NT2/D1 (cell line): ENCODE measurements at regions not wholly inside any gene's neighbourhood (a gene's known extent, or its start where the extent isn't known, plus 50 kb on each side); places are given as distances from the start of the nearest gene placed in this dataset.
"Not testable (repeated sequence)": the region's sequence is repeated elsewhere in the genome, so short reads cannot be mapped to it uniquely, and the experiment has no call there.

Experiments
- DNase-seq: peaks from one replicate; pipeline ENCODE4 v3.0.0-alpha.2; 2011; ENCODE audit warnings: low read depth, low spot score
- H3K27me3 ChIP-seq: 2 replicates; pipeline ENCODE4 v1.6.0; 2011; ENCODE audit warnings: mild to moderate bottlenecking; ENCODE audit not compliant: insufficient read length, insufficient read depth
- H3K36me3 ChIP-seq: 2 replicates; pipeline ENCODE4 v1.6.1; 2011; ENCODE audit warnings: mild to moderate bottlenecking, low read length, mixed read lengths; ENCODE audit not compliant: insufficient read depth, insufficient read length
- H3K4me1 ChIP-seq: 2 replicates; pipeline ENCODE4 v1.5.1; 2011; ENCODE audit not compliant: insufficient read depth, insufficient read length
- H3K4me3 ChIP-seq: 2 replicates; pipeline ENCODE4 v1.5.1; 2011; ENCODE audit warnings: low read depth; ENCODE audit not compliant: insufficient read length
- H3K9ac ChIP-seq: 2 replicates; pipeline ENCODE4 v1.6.0; 2011; ENCODE audit warnings: low read depth; ENCODE audit not compliant: insufficient read length
- H3K9me3 ChIP-seq: 2 replicates; pipeline ENCODE4 v1.5.1; 2011; ENCODE audit warnings: mild to moderate bottlenecking, low read length; ENCODE audit not compliant: insufficient read depth
- SUZ12 ChIP-seq: IDR thresholded peaks from 2 replicates; pipeline ENCODE4 v1.6.1; 2011; ENCODE audit not compliant: insufficient read length, insufficient read depth; ENCODE audit errors: extremely low read depth
- YY1 ChIP-seq: IDR thresholded peaks from 2 replicates; pipeline ENCODE4 v1.6.1; 2011; ENCODE audit not compliant: insufficient read length, insufficient read depth
- ZNF274 ChIP-seq: IDR thresholded peaks from 2 replicates; pipeline ENCODE4 v1.6.1; 2011; ENCODE audit warnings: mild to moderate bottlenecking, low read depth, low read length

DNA sequence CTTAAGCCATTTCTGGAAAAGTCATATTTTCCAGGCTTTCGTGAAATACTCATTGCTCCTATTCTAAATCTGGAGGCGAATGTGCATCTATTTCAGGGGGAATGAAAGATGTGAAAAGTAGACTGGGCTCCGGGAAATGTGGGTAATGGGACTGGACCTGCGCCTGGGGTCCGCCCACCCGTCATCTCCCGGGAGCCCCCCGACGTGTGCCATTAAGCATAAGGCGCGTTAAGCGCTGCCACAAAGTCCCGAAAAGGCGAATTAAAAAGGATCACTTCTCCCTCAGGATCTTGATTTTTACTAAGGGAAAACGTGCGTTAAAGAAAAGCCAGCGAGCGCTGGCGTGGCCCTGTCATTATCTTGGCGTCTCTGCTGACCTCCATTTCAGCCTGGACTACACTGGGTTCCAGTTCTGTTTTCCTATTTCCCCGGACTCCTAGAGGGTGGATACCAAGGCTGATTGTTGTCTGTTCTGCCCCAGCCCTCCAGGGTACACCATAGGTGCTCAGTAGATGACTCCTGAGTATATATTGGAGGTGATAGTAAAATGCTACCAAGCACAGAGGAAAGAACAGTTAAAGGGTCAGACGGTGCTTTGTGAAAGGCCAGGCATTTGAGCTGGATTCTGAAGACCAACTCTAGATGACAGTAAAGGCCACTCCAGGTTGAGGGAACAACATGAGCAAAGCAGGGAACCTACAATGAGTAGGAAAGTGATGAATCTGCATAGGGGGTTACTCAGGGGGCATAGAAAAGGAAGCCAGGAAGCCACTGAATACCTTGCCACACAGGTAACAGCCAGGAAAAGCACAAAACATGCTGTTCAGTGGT, 89.2 kb upstream of the ARID1B start:
- no peaks in the 10 kb centered on the region for H3K4me1 ChIP-seq

DNA sequence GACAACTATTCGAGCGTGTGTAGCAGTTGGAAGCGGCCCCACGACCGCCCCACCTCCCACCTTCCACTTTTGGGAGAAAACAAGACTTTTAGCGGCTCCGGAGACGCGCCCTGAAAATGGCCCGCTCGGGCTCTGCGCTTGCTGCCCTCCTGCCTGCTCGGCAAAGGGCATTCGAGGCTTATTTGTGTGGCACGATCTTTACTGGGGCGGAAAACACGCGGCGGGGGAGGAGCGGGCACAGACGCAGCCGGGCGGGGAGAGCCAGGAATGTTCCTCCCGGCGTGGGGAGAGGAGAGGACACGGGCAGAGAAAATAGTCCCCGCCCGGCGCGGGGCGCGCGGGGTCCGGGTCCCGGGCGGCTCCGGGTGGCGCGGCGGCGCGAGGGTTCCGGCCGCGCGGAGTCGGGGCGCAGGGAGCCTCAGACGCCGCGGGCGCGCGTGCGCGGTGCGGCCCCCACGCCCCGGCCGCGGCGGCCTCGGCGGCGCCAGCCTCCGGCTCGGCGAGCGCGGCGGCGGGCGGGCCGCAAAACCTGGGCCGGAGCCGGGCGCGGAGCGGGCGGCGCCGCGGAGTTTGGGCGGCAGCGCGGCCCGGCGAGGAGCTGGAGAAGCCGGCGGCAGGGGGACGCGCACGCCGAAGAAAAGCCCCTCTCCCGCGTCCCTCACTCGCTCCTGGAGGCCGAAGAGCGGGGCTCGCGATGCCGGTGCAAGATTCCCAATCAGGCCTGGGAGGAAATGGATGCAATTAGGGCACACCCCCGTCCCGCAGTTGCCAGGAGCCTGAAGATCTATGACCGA, 90.0 kb upstream of the ARID1B start:
- Histone ChIP-seq H3K4me1 (no peaks in the 10 kb centered on the region), H3K9ac (peak overlapping the region; percentile 86), H3K36me3 (no peaks in the 10 kb centered on the region), H3K9me3 (no peaks in the 10 kb centered on the region), H3K4me3 (peak overlapping the region; percentile 66), H3K27me3 (no peaks in the 10 kb centered on the region)
- DNase-seq, result peak; percentile 20
- TF ChIP-seq SUZ12 (no peak), YY1 (no peak), ZNF274 (no peak)

More for the DNA sequence above, 89.2 kb upstream of the ARID1B start:
- Histone ChIP-seq H3K27me3 (no peaks in the 10 kb centered on the region), H3K9ac (peak overlapping the region; percentile 76), H3K9me3 (no peaks in the 10 kb centered on the region), H3K4me3 (peak overlapping the region; percentile 62), H3K36me3 (no peaks in the 10 kb centered on the region)
- TF ChIP-seq YY1 (no peak), SUZ12 (no peak), ZNF274 (no peak)
- peak; percentile 1 for DNase-seq

DNA sequence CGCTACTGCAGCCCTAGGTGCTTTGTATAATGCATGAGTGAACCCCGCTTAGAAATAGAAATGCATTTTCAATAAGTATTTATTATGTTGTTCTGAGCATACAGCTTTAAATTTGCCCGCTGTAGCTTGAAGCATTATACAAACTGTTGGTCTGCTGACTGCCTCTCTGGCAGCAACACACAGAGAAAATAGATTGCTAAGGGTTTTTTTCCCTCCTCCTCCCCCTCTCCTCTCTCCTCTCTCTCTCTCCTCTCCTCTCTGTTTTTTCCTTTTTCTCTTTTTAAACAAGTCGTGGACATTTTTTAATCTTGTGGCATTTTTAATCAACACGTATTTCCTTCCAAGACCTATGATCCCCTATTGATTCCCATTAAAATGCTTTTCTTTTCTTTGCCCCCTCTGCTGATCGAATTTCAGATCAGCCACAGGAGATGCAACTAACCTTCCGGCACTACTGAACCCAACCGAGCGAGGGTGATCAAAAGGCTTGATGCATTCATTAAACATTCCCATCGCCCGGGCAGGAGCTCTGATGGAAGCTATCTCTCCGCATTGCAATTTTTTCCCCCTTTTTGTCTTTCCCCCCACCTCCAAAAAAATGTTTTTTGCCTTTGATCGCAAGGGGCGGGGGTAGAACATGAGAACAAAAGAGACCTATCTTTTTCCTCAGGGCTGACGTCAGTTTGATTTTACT, 90.7 kb upstream of the ARID1B start:
- DNase-seq, result peak; percentile 23
- no peak for TF ChIP-seq SUZ12
- no peak for TF ChIP-seq ZNF274
- no peak for TF ChIP-seq YY1
- Histone ChIP-seq H3K36me3 (no peaks in the 10 kb centered on the region), H3K4me3 (peak overlapping the region; percentile 66), H3K4me1 (no peaks in the 10 kb centered on the region), H3K27me3 (no peaks in the 10 kb centered on the region), H3K9ac (peak overlapping the region; percentile 86), H3K9me3 (no peaks in the 10 kb centered on the region)

DNA sequence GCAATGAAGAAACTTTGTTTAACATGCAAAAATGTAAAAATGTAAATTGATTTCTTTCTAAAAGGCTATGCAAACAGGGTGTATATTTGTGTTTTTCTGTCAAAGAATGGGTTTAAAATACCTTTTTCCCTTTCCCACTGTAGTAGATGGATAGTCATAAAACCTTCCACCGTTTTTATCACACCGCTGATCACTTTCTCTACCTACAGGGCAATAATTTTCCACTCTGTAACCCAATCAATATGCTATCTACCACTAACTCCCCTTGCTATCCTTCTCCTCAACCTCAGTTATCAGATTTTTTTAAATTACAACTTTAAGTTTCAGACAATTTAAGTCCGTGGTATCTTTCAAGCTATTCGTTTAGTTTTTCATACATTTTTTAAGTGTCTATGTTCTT, 91.4 kb upstream of the ARID1B start:
- H3K9ac ChIP-seq, result peak overlapping the region; percentile 86

DNA sequence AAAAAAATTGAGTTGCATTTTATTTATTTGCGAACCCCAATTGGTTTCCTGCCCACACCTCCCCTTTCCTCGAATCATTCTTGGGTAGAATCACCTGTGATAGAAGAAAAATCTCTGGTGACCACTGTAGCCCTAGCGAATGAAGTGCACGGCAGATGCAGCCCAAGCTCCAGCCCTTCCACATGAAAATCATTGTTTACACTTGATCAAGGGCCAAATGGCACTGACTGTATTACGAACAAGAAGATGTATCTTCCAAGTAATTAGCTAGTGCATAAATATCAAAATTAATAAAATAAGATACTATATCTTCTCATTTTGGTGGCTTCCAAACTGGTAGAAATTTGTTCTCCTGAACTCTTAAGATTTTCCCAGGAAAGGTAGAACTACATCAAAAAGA, 93.4 kb upstream of the ARID1B start:
- no peak for DNase-seq
- H3K4me1 ChIP-seq, result no peaks in the 10 kb centered on the region
- TF ChIP-seq ZNF274 (no peak), SUZ12 (no peak), YY1 (no peak)

More for the DNA sequence above, 91.4 kb upstream of the ARID1B start:
- DNase-seq, result no peak
- H3K9me3 ChIP-seq, result no peaks in the 10 kb centered on the region
- TF ChIP-seq ZNF274 (no peak), SUZ12 (no peak), YY1 (no peak)
- no peaks in the 10 kb centered on the region for H3K4me1 ChIP-seq
- no peaks in the 10 kb centered on the region for H3K36me3 ChIP-seq
- no peaks in the 10 kb centered on the region for H3K27me3 ChIP-seq
- H3K4me3 ChIP-seq, result peak overlapping the region; percentile 66

DNA sequence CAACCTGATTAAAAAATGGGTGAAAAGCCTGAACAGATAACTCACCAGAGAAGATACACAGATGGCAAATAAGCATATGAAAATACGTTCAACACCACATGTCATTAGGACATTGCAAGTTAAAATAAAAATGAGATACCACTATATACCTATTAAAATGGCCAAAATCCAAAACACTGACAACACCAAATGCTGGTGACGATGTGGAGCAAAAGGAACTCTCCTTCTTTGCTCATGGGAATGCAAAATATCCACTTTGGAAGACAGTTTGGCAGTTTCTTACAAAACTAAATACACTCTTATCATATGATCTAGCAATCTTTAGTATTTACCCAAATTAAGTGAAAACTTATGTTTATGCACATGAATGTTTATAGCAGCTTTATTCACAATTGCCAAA, 100.5 kb upstream of the ARID1B start:
- TF ChIP-seq SUZ12, result no peak
- TF ChIP-seq ZNF274, result no peak
- no peak for TF ChIP-seq YY1
- DNase-seq, result no peak
- Histone ChIP-seq H3K4me3 (no peak overlapping the region), H3K36me3 (no peaks in the 10 kb centered on the region), H3K9ac (no peak overlapping the region), H3K9me3 (no peaks in the 10 kb centered on the region), H3K27me3 (no peaks in the 10 kb centered on the region), H3K4me1 (no peaks in the 10 kb centered on the region)

More for the DNA sequence above, 93.4 kb upstream of the ARID1B start:
- H3K36me3 ChIP-seq, result no peaks in the 10 kb centered on the region
- no peak overlapping the region for H3K9ac ChIP-seq
- no peak overlapping the region for H3K4me3 ChIP-seq
- no peaks in the 10 kb centered on the region for H3K9me3 ChIP-seq
- no peaks in the 10 kb centered on the region for H3K27me3 ChIP-seq

DNA sequence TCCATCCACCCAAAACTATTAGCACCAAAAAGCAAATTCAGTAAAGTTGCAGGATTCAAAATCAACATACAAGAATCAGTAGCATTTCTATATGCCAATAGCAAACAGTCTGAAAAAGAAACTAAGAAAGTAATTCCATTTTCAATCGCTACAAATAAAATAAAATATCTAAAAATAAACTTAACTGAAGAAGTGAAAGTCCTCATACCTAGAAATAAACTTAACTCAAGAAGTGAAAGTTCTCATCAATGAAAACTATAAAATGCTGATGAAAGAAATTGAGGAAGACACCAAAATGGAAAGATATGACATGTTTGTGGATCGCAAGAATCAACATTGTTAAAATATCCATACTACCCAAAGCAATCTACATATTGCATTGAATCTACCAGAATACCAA, 103.0 kb upstream of the ARID1B start:
- no peak for DNase-seq
- no peak for TF ChIP-seq SUZ12
- TF ChIP-seq ZNF274, result no peak
- TF ChIP-seq YY1, result no peak
- Histone ChIP-seq H3K36me3 (no peaks in the 10 kb centered on the region), H3K9ac (no peak overlapping the region), H3K4me3 (no peak overlapping the region), H3K9me3 (no peaks in the 10 kb centered on the region), H3K4me1 (no peaks in the 10 kb centered on the region), H3K27me3 (no peaks in the 10 kb centered on the region)

DNA sequence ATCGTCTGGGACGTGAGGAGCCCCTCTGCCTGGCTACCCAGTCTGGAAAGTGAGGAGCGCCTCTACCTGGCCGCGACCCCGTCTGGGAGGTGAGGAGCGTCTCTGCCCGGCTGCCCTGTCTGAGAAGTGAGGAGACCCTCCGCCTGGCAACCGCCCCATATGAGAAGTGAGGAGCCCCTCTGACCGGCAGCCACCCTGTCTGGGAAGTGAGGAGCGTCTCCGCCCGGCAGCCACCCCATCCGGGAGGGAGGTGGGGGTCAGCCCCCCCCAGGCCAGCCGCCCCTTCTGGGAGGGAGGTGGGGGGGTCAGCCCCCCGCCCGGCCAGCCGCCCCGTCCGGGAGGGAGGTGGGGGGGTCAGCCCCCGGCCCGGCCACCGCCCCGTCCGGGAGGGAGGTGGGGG, 107.1 kb upstream of the ARID1B start:
- not testable (repeated sequence) for H3K36me3 ChIP-seq, DNase-seq, H3K4me3 ChIP-seq, H3K9me3 ChIP-seq, H3K9ac ChIP-seq, H3K27me3 ChIP-seq, H3K4me1 ChIP-seq
